Putamen (tissue), 1 donor: ENCODE measurements at regions not wholly inside any gene's neighbourhood (a gene's known extent, or its start where the extent isn't known, plus 50 kb on each side); places are given as distances from the start of the nearest gene placed in this dataset.
"Not testable (repeated sequence)": the region's sequence is repeated elsewhere in the genome, so short reads cannot be mapped to it uniquely, and the experiment has no call there.

Experiments used
- DNase-seq: peaks from one replicate; pipeline ENCODE4 v3.0.0-alpha.2; 2016; ENCODE audit warnings: low spot score

GRCh38 chr15:45948181-45948621 is 313.4 kb downstream of the SQOR start:
- DNase-seq: no peak

GRCh38 chr15:45958924-45959323 is 324.1 kb downstream of the SQOR start:
- DNase-seq: no peak

GRCh38 chr15:45962733-45963132 is 327.9 kb downstream of the SQOR start:
- DNase-seq: no peak

- DNase-seq: no peak
Observed at GRCh38 chr15:45970542-45970941, 335.7 kb downstream of the SQOR start.

GRCh38 chr15:45980366-45980765 is 345.5 kb downstream of the SQOR start:
- no peak for DNase-seq

GRCh38 chr15:45981625-45982024 is 346.8 kb downstream of the SQOR start:
- no peak for DNase-seq

- no peak for DNase-seq
Observed at GRCh38 chr15:45991863-45992262, 357.0 kb downstream of the SQOR start.

GRCh38 chr15:45993072-45993471 is 358.2 kb downstream of the SQOR start:
- no peak for DNase-seq

GRCh38 chr15:45993508-45993907 is 358.7 kb downstream of the SQOR start:
- no peak for DNase-seq

GRCh38 chr15:45995800-45996199 is 361.0 kb downstream of the SQOR start:
- DNase-seq: no peak

GRCh38 chr15:46014532-46014931 is 379.7 kb downstream of the SQOR start:
- no peak for DNase-seq

GRCh38 chr15:46034755-46035154 is 399.9 kb downstream of the SQOR start:
- DNase-seq: no peak

GRCh38 chr15:46039703-46040102 is 404.9 kb downstream of the SQOR start:
- DNase-seq: no peak

GRCh38 chr15:46041905-46042304 is 407.1 kb downstream of the SQOR start:
- no peak for DNase-seq

- DNase-seq: no peak
Observed at GRCh38 chr15:46059921-46060594, 425.2 kb downstream of the SQOR start.

GRCh38 chr15:46061002-46061401 is 426.2 kb downstream of the SQOR start:
- no peak for DNase-seq

- DNase-seq: no peak
Observed at GRCh38 chr15:46077220-46077619, 442.4 kb downstream of the SQOR start.

GRCh38 chr15:46079046-46079445 is 444.2 kb downstream of the SQOR start:
- DNase-seq: no peak

- no peak for DNase-seq
Observed at GRCh38 chr15:46080016-46080415, 445.2 kb downstream of the SQOR start.

GRCh38 chr15:46088486-46089445 is 453.9 kb downstream of the SQOR start:
- DNase-seq: no peak

GRCh38 chr15:46089467-46089935 is 454.7 kb downstream of the SQOR start:
- no peak for DNase-seq

- peak; percentile 7 for DNase-seq
Observed at GRCh38 chr15:46091860-46092450, 457.1 kb downstream of the SQOR start.

GRCh38 chr15:46098006-46098405 is 463.2 kb downstream of the SQOR start:
- DNase-seq: not testable (repeated sequence)
